Caco-2 (cell line): ENCODE measurements at regions not wholly inside any gene's neighbourhood (a gene's known extent, or its start where the extent isn't known, plus 50 kb on each side); places are given as distances from the start of the nearest gene placed in this dataset.
"Not testable (repeated sequence)": the region's sequence is repeated elsewhere in the genome, so short reads cannot be mapped to it uniquely, and the experiment has no call there.

ENCODE experiments used
- BruUV-seq: library from RNA; stranded (reverse); fragments of 400-500 nt; replicated peaks from 2 replicates; lab custom pipeline; 2021; lab: Mats Ljungman, UMichigan
- CTCF ChIA-PET: fragments of 300-600 bp; sonication (Branson Sonifier 250); formaldehyde crosslinking; loops from one replicate; lab custom pipeline; 2022; ENCODE audit warnings: antibody characterized with exemption; lab: Charles Lee
- POLR2A ChIA-PET: fragments of 300-600 bp; sonication (Branson Sonifier 250); formaldehyde crosslinking; loops from one replicate; lab custom pipeline; 2022; ENCODE audit warnings: antibody characterized with exemption; lab: Charles Lee
- DNase-seq, 2 experiments: peaks; one replicate each; pipeline versions ENCODE4 v3.0.0 to v3.0.0-alpha.2; 2020 to 2022
- H3K27me3 ChIP-seq: replicated peaks from 2 replicates; pipeline ENCODE4 v1.6.0; 2011; ENCODE audit warnings: low read length; ENCODE audit not compliant: control insufficient read depth, insufficient read depth
- H3K36me3 ChIP-seq: 2 replicates; pipeline ENCODE4 v1.5.1; 2011; ENCODE audit warnings: low read length; ENCODE audit not compliant: control insufficient read depth, insufficient read depth
- H3K4me1 ChIP-seq: fragments of 250-450 bp; sonication (Bioruptor Pico); 2 replicates; pipeline ENCODE4 v1.5.1; 2020; ENCODE audit warnings: mild to moderate bottlenecking
- H3K4me3 ChIP-seq: 2 replicates; pipeline ENCODE4 v1.5.1; 2011; ENCODE audit warnings: low read depth, mild to moderate bottlenecking, control low read depth, low read length
- H3K9me3 ChIP-seq: fragments of 250-450 bp; sonication (Bioruptor Pico); 2 replicates; pipeline ENCODE4 v1.5.1; 2020; ENCODE audit warnings: mild to moderate bottlenecking, moderate library complexity
- H3K27ac Mint-ChIP-seq: one replicate; pipeline ENCODE4 v1.8.0; 2022; ENCODE audit warnings: mixed read lengths; ENCODE audit not compliant: unreplicated experiment
- H3K27me3 Mint-ChIP-seq: one replicate; pipeline ENCODE4 v1.8.0; 2022; ENCODE audit warnings: mixed read lengths; ENCODE audit not compliant: insufficient read depth, unreplicated experiment
- H3K36me3 Mint-ChIP-seq: one replicate; pipeline ENCODE4 v1.8.0; 2022; ENCODE audit warnings: mild to moderate bottlenecking, mixed read lengths; ENCODE audit not compliant: insufficient read depth, unreplicated experiment
- H3K4me1 Mint-ChIP-seq: one replicate; pipeline ENCODE4 v1.8.0; 2022; ENCODE audit warnings: low read depth, mixed read lengths; ENCODE audit not compliant: unreplicated experiment
- H3K4me3 Mint-ChIP-seq: one replicate; pipeline ENCODE4 v1.8.0; 2022; ENCODE audit warnings: mild to moderate bottlenecking, moderate library complexity, mixed read lengths; ENCODE audit not compliant: unreplicated experiment
- H3K9me3 Mint-ChIP-seq: one replicate; pipeline ENCODE4 v1.8.0; 2022; ENCODE audit warnings: mixed read lengths; ENCODE audit not compliant: unreplicated experiment
- CTCF ChIP-seq, 2 experiments: fragments of 200-600 bp in 1 of 2; IDR thresholded peaks; 1 replicate in 1 of 2; 2 replicates in 1 of 2; pipeline versions ENCODE4 v1.5.1 to v1.8.0; 2011 to 2022; ENCODE audit warnings: antibody characterized with exemption in 1 of 2, control low read depth in 1 of 2, inconsistent platforms in 1 of 2, low read depth in 1 of 2, low read length in 1 of 2, mild to moderate bottlenecking in 1 of 2, moderate library complexity in 1 of 2; ENCODE audit not compliant: insufficient read depth in 1 of 2, severe bottlenecking in 1 of 2, unreplicated experiment in 1 of 2
- intact Hi-C: fragments of 100-400 bp; cut with micrococcal nuclease; formaldehyde crosslinking; loops from one replicate; pipeline ENCODE4 v1.10.0; 2022; ENCODE audit not compliant: unreplicated experiment

GRCh38 chrX:2632533-2633504 lies 58.3 kb upstream of the CD99 start:
- Histone ChIP-seq H3K4me1 (no peaks in the 10 kb centered on the region), H3K36me3 (peaks cover 7% of the 10 kb centered on the region), H3K9me3 (peaks cover 15% of the 10 kb centered on the region), H3K27me3 (no peaks in the 10 kb centered on the region), H3K4me3 (no peak overlapping the region)
- no peak for TF ChIP-seq CTCF (IDR thresholded peaks at IDR 0.05; ENCODE audit: insufficient read depth in 1 of 2, low read depth in 1 of 2, low read length in 1 of 2, severe bottlenecking in 1 of 2, unreplicated experiment in 1 of 2)
- H3K36me3 Mint-ChIP-seq = peaks cover 58% of the 10 kb centered on the region
- CTCF ChIA-PET = no interaction called here
- H3K4me3 Mint-ChIP-seq = no peak overlapping the region
- peaks cover 26% of the 10 kb centered on the region for H3K9me3 Mint-ChIP-seq
- no peaks in the 10 kb centered on the region for H3K27me3 Mint-ChIP-seq
- intact Hi-C loops = no loop called here
- no TSS peak for BruUV-seq
- H3K4me1 Mint-ChIP-seq = peaks cover 8% of the 10 kb centered on the region
- no peak for DNase-seq
- peak overlapping the region; percentile 62 for H3K27ac Mint-ChIP-seq
- POLR2A ChIA-PET = no interaction called here

GRCh38 chrX:2631743-2632532 lies 59.2 kb upstream of the CD99 start:
- Mint-ChIP-seq H3K27ac (peak overlapping the region; percentile 62), H3K9me3 (peaks cover 26% of the 10 kb centered on the region), H3K27me3 (no peaks in the 10 kb centered on the region), H3K4me3 (no peak overlapping the region), H3K4me1 (peaks cover 8% of the 10 kb centered on the region), H3K36me3 (peaks cover 67% of the 10 kb centered on the region)
- POLR2A ChIA-PET = no interaction called here
- intact Hi-C loops = no loop called here
- no TSS peak for BruUV-seq
- DNase-seq = no peak
- Histone ChIP-seq H3K9me3 (peaks cover 15% of the 10 kb centered on the region), H3K4me3 (no peak overlapping the region), H3K4me1 (no peaks in the 10 kb centered on the region), H3K36me3 (peaks cover 7% of the 10 kb centered on the region), H3K27me3 (no peaks in the 10 kb centered on the region)
- CTCF ChIA-PET = no interaction called here
- no peak for TF ChIP-seq CTCF (IDR thresholded peaks at IDR 0.05; ENCODE audit: insufficient read depth in 1 of 2, low read depth in 1 of 2, low read length in 1 of 2, severe bottlenecking in 1 of 2, unreplicated experiment in 1 of 2)

DNA sequence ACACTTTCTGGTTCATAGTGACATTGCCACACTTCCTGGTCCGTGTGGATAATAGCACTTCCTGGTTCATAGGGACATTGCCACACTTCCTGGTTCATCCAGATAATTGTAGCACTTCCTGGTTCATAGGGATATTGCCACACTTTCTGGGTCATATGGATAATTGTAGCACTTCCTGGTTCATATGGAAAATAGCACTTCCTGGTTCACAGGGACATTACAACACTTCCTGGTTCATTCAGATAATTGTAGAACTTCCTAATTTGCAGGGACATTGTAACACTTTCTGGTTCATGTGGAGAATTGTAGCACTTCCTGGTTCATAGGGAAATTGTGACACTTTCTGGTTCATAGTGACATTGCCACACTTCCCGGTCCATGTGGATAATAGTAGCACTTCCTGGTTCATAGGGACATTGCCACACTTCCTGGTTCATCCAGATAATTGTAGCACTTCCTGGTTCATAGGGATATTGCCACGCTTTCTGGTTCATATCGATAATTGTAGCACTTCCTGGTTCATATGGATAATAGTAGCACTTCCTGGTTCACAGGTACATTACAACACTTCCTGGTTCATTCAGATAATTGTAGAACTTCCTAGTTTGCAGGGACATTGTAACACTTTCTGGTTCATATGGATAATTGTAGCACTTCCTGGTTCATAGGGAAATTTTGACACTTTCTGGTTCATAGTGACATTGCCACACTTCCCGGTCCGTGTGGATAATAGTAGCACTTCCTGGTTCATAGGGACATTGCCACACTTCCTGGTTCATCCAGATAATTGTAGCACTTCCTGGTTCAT lies 60.0 kb upstream of the CD99 start:
- H3K4me3 ChIP-seq, H3K27me3 ChIP-seq, POLR2A ChIA-PET, CTCF ChIA-PET, H3K27me3 Mint-ChIP-seq, H3K4me3 Mint-ChIP-seq, intact Hi-C loops, H3K4me1 ChIP-seq, H3K4me1 Mint-ChIP-seq, BruUV-seq: not testable (repeated sequence)
- H3K36me3 Mint-ChIP-seq = peaks cover 68% of the 10 kb centered on the region
- peak in 1 of 2 experiments; percentile 24 for DNase-seq
- peaks cover 26% of the 10 kb centered on the region for H3K9me3 Mint-ChIP-seq
- H3K27ac Mint-ChIP-seq = peak overlapping the region; percentile 83
- Histone ChIP-seq H3K36me3 (peaks cover 10% of the 10 kb centered on the region), H3K9me3 (peaks cover 15% of the 10 kb centered on the region)

DNA sequence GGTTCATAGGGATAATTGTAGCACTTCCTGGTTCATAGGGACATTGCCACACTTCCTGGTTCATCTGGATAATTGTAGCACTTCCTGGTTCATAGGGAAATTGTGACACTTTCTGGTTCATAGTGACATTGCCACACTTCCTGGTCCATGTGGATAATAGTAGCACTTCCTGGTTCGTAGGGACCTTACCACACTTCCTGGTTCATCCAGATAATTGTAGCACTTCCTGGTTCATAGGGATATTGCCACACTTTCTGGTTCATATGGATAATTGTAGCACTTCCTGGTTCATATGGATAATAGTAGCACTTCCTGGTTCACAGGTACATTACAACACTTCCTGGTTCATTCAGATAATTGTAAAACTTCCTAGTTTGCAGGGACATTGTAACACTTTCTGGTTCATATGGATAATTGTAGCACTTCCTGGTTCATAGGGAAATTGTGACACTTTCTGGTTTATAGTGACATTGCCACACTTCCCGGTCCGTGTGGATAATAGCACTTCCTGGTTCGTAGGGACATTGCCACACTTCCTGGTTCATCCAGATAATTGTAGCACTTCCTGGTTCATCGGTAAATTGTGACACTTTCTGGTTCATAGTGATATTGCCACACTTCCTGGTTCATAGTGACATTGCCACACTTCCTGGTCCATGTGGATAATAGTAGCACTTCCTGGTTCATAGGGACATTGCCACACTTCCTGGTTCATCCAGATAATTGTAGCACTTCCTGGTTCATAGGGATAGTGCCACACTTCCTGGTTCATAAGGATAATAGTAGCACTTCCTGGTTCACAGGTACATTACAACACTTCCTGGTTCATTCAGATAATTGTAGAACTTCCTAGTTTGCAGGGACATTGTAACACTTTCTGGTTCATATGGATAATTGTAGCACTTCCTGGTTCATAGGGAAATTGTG lies 60.8 kb upstream of the CD99 start:
- H3K4me1 Mint-ChIP-seq, H3K4me3 Mint-ChIP-seq, H3K4me3 ChIP-seq, H3K27me3 ChIP-seq, H3K4me1 ChIP-seq, intact Hi-C loops, POLR2A ChIA-PET, H3K27me3 Mint-ChIP-seq, BruUV-seq, CTCF ChIA-PET: not testable (repeated sequence)
- Histone ChIP-seq H3K9me3 (peaks cover 15% of the 10 kb centered on the region), H3K36me3 (peaks cover 10% of the 10 kb centered on the region)
- peak; percentile 35 to 56 for DNase-seq
- Mint-ChIP-seq H3K9me3 (peaks cover 26% of the 10 kb centered on the region), H3K27ac (peak overlapping the region; percentile 83), H3K36me3 (peaks cover 73% of the 10 kb centered on the region)
